ENCODE measurements at regions not wholly inside any gene's neighbourhood (a gene's known extent, or its start where the extent isn't known, plus 50 kb on each side); places are given as distances from the start of the nearest gene placed in this dataset.

DNA sequence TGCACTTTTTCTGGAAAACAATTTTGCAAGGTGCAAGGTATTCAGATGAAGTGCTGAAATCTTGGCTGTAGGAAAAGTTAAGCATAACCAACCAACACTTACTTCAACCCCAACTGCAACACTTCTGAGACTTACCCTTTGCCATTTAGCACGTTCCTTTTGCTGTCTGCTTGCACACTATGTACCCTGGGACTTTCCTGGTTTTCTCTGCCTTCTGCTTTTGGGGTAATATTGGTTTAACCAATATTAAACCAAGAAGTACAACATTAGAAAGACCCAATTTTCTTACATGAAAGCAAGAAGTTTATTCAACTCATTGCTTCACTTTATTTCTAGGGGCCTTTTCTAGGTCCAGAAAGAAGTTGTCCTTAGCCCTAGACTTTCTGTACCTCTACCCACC lies 193.0 kb downstream of the HLX start:
- DNase-seq: no peak

DNA sequence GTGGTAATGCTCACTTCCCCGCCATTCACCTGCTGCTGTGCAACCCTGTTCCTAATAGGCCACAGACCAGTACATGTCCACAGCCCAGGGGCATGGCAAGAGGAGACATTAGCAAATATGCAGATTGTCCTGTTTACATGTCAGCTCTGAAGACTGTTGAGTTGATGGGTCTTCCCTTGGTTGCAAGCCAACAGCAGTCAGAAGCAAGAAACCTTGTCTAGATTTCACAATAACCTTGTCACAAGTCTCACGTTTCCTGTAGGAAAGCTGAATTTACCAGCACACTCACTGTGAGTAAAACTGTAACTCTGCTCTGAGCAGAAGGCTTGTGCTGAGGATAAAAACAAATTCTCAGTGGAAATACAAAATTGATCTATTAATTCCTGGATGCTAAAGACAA lies 195.1 kb downstream of the HLX start:
- DNase-seq: no peak

DNA sequence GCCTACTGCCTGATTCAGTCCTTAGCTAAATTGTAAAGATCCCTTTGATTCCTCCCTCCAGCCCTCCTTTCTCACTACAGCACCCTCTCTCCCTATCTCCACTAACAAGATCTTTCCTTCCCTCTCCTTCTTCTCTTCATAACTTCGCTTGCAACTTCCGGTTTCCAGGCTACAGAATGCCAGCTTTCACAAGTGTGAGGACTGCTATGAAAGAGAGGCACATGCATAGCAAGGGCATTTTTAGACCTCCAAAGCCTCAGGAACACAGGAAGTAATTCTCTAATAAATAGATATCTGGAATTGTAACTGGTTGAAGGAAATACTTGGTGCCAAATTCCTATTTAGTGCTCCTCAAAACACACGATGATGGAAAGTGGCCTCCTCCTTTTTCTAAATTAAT lies 196.7 kb downstream of the HLX start:
- DNase-seq: no peak

DNA sequence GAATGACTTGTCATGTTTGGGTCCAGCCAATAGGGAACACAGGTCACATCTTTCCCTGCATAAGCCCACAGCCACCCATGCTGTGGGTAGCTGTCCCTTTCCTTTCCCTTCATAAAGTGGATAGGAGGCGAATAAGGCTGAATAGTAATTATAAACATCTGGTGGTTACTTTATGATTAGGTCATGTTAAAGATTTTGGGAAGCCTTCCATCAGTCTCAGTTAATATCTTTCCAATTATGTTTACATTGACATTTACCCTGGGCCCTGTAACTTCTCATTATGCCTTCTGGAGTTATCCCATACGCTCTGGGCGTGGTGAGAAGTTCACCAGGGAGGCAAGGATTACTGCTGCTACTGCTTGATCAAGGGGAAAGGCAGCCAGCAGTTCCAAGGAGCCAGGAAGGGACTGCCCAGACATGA lies 197.2 kb downstream of the HLX start:
- no peak for DNase-seq

DNA sequence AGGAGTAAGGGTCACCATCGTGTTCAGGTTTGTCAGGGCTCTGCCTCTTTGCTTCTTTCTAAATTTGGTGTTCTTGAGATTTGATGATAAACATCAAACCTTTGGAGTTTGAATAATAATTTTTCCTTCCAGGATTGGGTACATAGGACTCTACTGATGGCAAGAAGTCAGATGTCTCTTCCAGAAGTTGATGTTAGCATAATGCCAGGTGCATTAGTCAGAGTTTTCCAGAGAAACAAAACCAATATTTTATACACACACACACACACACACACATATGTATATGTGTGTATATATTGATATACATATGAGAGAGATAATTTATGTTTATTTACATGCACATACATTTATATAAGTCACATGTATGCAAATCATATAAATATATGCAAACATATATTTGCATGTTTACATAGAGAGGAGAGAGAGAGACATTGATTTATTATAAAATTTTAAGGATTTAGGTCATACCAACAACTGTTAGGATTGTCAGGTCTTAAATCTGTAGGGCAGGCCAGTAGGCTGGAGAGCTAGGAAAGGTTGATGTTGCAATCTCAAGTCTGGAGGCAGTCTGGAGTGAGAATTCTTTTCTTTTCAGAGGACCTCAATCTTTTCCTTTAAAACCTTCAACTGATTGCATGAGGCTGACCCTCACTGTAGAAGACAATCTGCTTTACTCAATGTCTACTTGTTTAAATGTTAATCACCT lies 199.2 kb downstream of the HLX start:
- no peak for DNase-seq

DNA sequence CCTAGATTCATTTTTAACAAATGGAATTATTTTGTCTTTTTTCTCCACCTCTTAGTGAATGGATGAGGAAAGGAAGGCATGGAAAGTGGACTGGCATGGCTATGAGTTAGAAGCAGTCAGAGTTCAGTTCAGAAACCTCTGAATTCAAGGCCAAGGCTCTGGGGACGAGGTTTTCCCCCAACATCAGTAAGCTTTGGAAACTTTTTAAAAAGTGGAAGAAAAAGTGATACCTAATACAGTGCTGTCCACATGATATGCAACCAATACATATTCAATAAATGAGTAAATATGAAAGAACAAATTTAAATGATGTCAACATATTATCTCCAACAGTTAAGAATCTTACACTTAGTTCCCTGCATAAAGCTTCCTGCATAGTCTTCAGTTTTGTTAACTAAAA lies 204.7 kb downstream of the HLX start:
- DNase-seq: no peak

DNA sequence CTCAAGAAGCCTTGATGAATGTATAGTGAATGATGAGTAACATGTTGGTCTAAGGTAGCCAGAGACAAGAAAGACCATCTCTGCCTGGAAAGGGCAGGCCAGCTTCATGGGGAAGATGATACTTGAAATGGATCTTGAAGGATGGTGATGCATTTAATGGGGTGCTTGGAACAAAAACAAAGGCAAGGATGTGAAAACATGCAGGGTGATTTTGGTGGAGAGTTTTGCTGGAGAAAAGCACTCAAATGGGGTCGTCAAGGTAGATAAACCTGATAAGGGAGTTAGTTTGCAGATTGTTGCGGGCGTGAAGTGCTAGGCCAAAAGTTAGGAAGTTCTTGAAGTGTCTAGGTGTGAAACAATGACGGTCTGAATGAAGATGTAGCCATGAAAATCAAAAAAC lies 205.4 kb downstream of the HLX start:
- no peak for DNase-seq

DNA sequence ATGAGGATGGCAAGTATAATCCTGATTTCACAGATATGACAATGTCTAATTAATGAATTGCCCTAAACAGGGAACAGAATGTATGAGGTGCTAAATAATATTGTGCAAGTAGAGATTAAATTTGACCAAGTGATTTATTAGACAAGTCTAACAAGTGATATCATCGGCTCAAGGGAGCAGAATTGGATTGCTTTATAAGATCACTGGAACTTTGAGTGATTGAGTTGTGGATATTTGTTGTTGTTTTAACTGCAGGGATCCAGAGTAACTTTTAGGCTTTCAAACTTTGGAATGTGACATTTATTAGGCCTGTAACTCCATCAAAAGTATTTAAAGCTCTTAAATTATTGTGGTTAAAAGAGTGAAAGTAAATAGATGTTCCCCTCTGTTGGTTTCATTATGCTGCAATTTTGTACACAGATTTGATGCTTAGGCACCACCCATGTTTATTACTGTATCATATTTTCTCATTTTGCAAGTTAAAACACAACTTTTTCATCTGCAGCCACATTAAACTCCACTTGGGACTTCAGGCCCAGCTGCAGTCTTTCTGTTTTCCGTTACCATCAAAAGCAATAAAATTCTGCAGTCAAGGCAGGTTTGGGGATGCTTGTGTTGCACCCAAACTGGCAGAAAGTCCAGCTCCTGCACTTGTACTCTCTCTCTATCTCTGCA lies 206.6 kb downstream of the HLX start:
- no peak for DNase-seq

DNA sequence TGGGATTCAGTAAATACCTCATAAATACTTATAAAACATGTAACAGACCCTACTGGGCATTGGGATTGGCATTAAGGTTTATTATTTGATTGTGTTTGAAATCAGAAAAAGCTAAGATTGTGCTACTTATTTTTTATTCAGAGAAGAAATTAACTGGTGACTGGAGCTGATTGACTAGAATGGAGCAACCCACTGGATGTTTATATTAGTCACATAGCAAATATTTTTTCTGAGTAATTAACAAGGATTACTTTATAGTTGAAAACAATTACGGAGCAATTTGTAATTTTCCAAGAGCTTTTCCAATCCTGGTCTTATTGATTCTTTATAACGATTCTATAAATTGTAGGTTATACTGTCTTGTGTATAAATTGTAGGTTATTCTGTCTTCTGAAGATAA lies 208.7 kb downstream of the HLX start:
- no peak for DNase-seq

DNA sequence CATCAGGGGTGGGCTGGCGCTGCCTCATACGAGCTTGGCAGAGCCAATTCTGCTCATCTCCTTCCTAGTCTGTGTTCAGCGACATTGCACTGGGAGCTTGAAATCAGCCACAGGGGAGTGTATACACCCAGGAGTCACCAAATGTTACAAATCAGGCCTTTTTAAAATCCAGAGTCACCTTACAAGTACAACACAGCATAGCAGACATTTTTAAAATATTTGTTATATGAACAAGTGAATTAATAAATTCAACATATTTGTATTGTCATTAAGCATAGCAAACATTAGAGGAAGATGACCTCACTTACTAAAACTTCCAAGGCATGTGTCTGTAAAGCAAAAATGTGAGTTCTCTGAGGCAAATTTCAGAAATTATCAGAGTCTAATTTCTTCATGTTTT lies 210.0 kb downstream of the HLX start:
- no peak for DNase-seq

DNA sequence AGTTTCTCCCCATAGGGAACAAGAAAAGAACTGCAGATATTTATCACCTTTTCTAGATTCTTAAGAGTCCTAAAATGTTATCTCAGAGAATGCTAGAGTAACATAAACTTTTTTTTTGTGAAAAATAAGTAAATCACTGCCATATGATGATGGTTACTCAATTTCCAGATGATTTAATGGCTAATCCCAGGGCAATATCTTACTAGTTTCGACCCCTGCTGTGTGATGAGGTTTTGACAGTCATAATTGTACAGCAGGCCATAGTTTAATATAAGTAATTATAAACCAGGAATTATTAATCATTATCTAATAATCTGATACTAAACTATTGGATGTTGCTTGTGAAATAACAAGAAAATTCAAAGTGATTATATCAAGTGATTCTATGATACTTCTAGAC lies 210.6 kb downstream of the HLX start:
- DNase-seq: no peak

DNA sequence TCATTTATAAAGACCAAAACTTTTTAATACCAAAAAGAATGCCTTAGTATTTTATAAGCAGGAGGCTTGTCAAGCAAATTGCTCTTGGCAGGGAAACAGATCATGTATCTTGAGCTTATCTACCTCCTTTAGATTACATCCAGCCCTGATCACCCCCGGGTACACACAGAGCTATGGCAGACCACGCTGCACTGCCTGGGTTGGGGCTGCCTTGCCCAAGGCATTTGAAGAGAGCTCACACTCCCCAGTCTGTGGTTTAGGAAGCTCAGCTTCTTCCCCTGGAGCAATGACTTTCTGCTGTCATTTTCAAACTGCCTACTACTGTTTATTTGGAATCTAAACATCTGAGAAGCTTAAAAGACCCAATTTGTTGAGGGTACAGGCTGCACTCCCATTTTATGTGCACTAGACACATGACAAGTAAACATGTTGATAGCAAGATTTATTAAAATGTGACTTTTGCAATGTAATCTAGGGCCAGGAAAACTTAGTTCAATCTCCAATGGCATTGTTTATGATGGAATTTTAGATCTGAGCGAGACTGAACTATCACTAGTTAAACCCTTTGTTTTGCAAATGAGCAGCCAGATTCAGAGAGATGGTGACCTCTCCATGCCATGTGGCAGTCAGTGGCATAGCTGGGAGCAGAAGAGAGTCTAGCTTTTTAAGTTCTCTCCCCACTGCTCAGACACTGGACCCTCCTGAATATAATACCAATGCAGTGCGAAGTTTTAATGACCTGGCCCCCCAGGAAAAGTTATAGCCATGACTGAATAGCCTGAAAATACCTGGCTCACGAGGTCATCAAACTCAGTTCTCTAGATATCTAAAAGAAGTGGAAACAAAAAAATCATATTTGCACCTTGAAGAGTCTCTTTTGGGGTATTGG lies 214.9 kb downstream of the HLX start:
- DNase-seq: no peak

DNA sequence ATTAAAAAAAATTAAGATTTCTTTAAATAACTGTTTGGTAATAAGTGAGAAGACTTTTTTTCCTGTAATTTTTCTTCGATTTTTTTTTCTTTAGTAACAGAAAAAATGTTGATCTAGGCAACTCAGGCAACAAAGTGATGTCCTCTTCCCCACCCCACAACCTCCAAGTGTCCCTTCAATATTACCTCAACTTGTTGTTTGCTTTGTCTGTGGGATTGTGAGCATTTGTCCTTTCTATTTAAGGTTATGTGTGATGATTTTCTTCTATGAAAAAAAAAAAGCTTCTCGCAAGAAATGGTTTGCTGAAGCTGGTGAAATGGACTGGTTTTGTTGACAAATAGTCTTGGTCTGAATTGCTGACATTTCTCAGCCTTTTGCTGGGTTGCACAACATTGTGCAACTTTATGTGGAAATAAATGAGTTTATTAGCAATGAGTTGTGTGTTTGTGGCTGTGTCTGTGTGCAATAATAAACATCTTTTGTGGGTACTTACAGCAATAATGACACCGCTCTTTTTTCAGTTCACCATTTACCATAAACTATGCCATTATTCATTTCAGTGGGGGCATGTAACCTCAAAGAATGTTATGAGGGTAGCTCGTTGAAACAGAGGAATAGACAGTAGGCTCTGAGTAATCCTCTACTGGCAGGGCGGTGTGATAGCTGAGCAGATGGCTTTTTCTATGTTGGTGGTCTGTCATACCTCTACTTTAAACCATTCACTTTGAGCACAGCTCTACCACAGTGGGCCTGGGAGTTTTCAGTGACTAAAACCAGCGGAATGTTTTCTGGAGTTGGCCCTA lies 218.4 kb downstream of the HLX start:
- DNase-seq: no peak

DNA sequence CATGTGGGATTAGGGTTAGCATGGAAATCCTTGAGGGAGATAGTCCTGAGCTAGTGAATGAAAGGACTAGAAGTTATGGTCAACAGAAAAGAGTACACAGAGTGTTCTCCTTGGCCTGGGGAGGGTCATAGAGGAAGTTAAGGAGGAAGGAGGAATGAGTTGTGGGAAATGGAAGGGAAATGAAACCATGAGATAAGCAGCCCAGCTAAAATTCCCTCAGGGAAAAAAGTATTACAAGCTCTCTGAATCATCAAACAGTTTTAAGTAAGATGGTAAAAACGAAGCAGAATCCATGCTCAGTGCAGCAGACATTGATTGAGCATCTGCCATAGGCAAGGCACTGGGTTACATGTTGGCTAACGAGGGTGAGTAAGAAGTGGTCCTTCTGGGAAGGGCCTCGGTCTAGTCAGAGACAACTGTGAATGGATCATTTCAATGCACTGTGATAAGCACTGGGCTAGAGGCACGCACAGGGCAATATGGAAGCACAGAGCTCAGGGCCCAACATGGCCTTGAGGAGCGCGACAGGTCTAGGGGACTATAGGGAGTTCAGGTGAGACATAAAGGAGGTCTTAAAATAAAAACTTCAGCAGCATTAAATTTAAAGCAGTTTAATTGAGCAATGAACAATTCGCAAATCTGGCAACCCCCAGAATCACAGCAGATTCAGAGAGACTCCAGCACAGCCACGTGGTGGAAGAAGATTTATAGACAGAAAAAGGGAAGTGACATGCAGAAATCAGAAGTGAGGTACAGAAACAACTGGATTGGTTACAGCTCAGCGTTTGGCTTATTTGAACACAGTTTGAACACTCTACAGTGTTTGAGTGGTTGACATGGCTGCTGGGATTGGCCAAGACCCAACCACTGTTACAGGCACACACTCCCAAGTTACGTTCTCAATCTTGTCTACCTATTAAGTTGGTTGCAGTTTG lies 219.5 kb downstream of the HLX start:
- DNase-seq: no peak

DNA sequence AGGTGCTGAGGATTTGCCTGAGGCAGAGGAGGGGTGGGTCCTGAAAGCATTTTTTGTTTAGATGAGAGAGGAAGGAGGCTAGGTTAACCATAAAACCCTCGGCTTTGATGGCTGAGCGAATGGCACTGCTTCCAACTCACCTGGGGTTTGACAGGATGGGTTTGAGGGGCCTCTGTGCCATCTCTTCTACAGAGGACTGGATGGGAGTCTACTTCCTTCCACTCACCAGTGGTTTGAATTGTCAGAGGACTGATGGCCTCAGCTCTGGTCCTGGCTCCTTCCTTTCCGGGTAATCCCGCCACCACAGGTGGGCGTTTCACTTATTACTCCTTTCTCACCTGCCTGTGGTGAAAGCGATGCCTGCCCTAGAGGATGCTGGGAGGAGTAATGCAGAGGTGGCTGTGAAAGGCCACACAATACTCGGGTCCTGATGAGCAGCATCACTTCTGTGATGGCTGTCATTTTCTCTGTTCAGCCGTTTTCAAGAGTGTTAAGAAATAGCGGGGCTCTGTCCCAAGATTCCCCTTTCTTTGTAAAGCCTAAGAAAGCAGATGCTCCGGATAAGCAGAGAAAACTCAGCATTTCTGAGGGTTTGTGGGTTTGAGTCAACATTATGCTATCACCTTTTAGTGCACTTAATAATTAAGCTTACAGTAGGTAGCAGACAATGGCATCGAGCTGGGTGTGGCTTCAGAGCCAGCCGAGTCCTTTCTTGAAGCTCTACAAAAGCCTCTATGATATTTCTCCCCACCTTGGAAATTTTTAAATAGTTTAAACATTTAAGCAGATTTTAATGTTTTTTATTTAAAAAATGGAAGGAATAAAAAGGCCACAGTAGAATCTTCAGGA lies 220.7 kb downstream of the HLX start:
- no peak for DNase-seq

DNA sequence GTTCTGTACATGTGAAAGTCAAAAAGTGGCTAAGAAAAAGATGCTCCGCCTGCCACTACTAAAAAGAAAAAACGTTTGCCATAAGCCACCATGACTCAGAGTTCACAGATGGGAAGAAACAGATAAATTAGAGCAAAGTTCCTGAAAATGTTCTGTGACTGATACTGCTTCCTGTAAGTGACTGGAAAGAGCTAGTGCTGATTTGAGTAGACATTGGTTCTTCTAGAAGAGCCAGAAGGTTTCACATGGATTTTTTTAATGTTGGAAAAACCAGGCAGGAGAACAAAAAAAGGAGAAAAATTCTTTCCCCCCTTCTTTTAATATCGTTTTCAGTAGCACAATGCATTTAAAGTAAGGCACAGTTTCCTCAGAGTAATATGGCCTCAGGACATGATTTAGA lies 221.4 kb downstream of the HLX start:
- DNase-seq: no peak

DNA sequence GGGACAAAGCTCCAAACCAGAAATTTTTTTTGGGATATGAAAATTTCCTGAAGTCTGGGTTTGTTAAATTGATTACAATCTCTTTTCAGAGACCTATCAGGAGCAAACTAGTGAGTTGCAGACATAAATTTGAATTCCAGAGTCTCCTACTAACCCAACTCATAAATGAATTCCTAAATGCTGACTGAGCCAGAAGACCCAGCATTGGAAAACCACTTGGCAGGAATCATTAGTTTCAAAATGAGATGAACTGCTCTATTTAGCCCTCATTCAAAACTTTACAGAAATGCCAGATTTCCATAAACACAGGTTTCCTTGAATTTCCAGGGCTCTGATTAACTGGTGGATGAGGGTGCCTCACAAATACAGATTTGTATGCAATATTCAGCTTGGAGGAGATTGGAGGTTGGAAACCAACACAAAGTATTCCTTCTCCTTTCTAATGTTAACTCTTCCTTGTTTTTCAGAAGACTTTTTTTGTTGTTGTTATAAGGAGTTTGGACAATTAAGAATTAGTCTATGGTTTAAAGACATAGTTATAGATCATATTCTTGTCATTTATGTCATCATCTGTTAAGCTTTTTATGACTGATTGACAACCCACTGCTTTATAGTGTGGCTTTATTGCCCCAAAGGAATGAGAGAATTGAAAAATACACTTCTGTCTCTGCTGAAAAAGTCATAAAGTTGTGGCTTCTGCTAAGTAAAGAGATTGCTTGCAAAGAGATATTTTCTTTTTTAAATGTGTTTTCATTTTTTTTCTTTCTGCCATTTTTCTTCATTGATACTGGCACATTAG lies 222.8 kb downstream of the HLX start:
- no peak for DNase-seq

DNA sequence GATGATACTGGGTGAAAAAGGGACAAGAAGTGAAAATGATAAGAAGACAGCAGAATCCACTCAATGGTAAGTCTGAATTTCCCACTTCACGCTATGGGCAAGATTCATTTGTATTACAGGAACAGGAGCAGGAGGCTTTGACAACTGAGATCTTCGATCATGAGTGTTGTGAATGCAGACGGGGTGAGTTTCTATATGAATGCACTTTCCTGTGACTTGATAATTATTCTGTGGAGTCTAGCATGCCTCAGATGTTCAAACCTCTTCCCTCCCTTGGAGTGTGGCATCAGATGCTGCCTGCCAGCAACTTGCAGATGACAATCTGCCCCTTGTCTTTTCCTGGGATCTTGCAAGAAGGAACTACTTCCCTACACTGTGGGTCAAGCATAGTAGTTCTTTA lies 225.4 kb downstream of the HLX start:
- DNase-seq: no peak

DNA sequence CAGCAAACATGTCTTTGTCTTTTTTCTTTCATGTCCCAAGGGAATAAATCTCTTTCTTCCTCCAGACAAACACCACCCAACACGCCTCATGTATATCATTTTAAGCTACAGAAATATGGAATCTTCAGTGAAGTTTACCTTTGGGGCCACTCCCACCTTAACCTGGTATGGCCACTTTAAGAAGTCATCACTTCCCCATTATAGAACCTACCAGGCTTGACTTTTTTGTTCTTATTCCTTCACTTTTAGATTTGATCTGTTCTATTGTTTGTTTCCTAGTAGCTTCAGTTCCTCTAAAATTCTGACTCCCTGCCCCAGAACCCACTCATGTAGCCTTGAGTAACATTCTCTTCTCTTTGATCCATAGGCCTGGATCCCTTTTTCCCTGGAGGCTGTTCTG lies 226.3 kb downstream of the HLX start:
- DNase-seq: no peak

DNA sequence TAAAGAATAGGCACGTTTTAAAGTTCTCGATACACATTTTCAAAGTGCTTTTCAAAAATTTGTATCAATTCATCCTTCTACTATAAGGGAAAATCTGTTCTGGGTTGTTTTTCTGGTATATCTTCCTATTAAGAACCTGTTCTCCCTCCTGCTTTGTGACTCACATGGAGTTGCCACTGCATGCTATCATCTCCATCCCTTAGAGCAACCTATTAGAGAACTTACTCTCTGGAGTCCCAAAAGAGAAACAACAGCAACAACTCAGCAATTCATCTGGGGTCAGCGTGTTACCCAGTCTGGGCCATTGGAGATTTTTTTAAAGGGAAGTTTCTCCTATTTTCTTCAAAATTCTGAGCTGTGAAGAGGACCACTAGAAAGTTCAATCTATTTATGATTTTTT lies 227.4 kb downstream of the HLX start:
- no peak for DNase-seq
